NCI-H748 (cell line): ENCODE measurements at regions not wholly inside any gene's neighbourhood (a gene's known extent, or its start where the extent isn't known, plus 50 kb on each side); places are given as distances from the start of the nearest gene placed in this dataset.

Experiments used
- DNase-seq: peaks from one replicate; lab custom pipeline; 2025; ENCODE audit not compliant: unreplicated experiment; lab: John Stamatoyannopoulos, UW

GRCh38 chr2:57399057-57399456 lies 647.5 kb upstream of the VRK2 start:
- no peak for DNase-seq

- no peak for DNase-seq
These were observed 644.5 kb upstream of the VRK2 start for GRCh38 chr2:57402096-57402495.

- DNase-seq, result no peak
These were observed 643.9 kb upstream of the VRK2 start for GRCh38 chr2:57402755-57403154.

- DNase-seq, result no peak
These were observed 638.8 kb upstream of the VRK2 start for GRCh38 chr2:57407772-57408201.

GRCh38 chr2:57408587-57408986 lies 638.0 kb upstream of the VRK2 start:
- DNase-seq, result no peak

- DNase-seq, result no peak
These were observed 629.6 kb upstream of the VRK2 start for GRCh38 chr2:57417007-57417406.

- DNase-seq, result peak; percentile 34
These were observed 627.7 kb upstream of the VRK2 start for GRCh38 chr2:57418859-57419346.

- no peak for DNase-seq
These were observed 616.8 kb upstream of the VRK2 start for GRCh38 chr2:57429831-57430230.

GRCh38 chr2:57432528-57432927 lies 614.1 kb upstream of the VRK2 start:
- DNase-seq, result no peak

GRCh38 chr2:57434441-57434840 lies 612.2 kb upstream of the VRK2 start:
- no peak for DNase-seq

- DNase-seq, result no peak
These were observed 611.6 kb upstream of the VRK2 start for GRCh38 chr2:57434972-57435371.

GRCh38 chr2:57437077-57437476 lies 609.5 kb upstream of the VRK2 start:
- DNase-seq, result no peak

GRCh38 chr2:57440437-57440836 lies 606.2 kb upstream of the VRK2 start:
- DNase-seq, result no peak

- no peak for DNase-seq
These were observed 603.5 kb upstream of the VRK2 start for GRCh38 chr2:57443086-57443485.

- DNase-seq, result no peak
These were observed 602.6 kb upstream of the VRK2 start for GRCh38 chr2:57443973-57444521.

- no peak for DNase-seq
These were observed 601.7 kb upstream of the VRK2 start for GRCh38 chr2:57444752-57445430.

GRCh38 chr2:57448816-57449215 lies 597.8 kb upstream of the VRK2 start:
- no peak for DNase-seq

GRCh38 chr2:57450170-57450569 lies 596.4 kb upstream of the VRK2 start:
- no peak for DNase-seq

GRCh38 chr2:57452634-57453033 lies 594.0 kb upstream of the VRK2 start:
- no peak for DNase-seq

- no peak for DNase-seq
These were observed 592.7 kb upstream of the VRK2 start for GRCh38 chr2:57453945-57454344.

- DNase-seq, result no peak
These were observed 586.0 kb upstream of the VRK2 start for GRCh38 chr2:57460396-57461276.

- no peak for DNase-seq
These were observed 585.0 kb upstream of the VRK2 start for GRCh38 chr2:57461624-57462023.
